Limb (tissue), 2 donors: ENCODE measurements at regions not wholly inside any gene's neighbourhood (a gene's known extent, or its start where the extent isn't known, plus 50 kb on each side); places are given as distances from the start of the nearest gene placed in this dataset.
A peak's percentile ranks its signal among the peaks of the same experiment; 100 is the strongest.

Experiments
- DNase-seq, 2 donors: peaks; one replicate each; pipeline ENCODE4 v3.0.0-alpha.2; 2016; ENCODE audit errors: extremely low spot score in 2 of 2

GRCh38 chr4:35697210-35697736 is 547.0 kb downstream of the ARAP2 start:
- DNase-seq, result no peak

- no peak for DNase-seq
Observed at GRCh38 chr4:35700663-35701062, 543.7 kb downstream of the ARAP2 start.

- no peak for DNase-seq
Observed at GRCh38 chr4:35709080-35709479, 535.2 kb downstream of the ARAP2 start.

GRCh38 chr4:35710343-35710742 is 534.0 kb downstream of the ARAP2 start:
- DNase-seq, result no peak

- no peak for DNase-seq
Observed at GRCh38 chr4:35711127-35711526, 533.2 kb downstream of the ARAP2 start.

GRCh38 chr4:35723973-35724372 is 520.3 kb downstream of the ARAP2 start:
- no peak for DNase-seq

GRCh38 chr4:35725131-35725530 is 519.2 kb downstream of the ARAP2 start:
- no peak for DNase-seq

GRCh38 chr4:35730414-35730813 is 513.9 kb downstream of the ARAP2 start:
- no peak for DNase-seq

- DNase-seq, result no peak
Observed at GRCh38 chr4:35734381-35735098, 509.8 kb downstream of the ARAP2 start.

- DNase-seq, result no peak
Observed at GRCh38 chr4:35739308-35739707, 505.0 kb downstream of the ARAP2 start.

GRCh38 chr4:35754047-35754446 is 490.3 kb downstream of the ARAP2 start:
- DNase-seq, result no peak

- peak in 1 of 2 donors; percentile 45 for DNase-seq
Observed at GRCh38 chr4:35757836-35758235, 486.5 kb downstream of the ARAP2 start.

GRCh38 chr4:35760807-35761206 is 483.5 kb downstream of the ARAP2 start:
- no peak for DNase-seq

- DNase-seq, result no peak
Observed at GRCh38 chr4:35771571-35771970, 472.7 kb downstream of the ARAP2 start.

- DNase-seq, result no peak
Observed at GRCh38 chr4:35772291-35772690, 472.0 kb downstream of the ARAP2 start.

GRCh38 chr4:35789899-35790574 is 454.3 kb downstream of the ARAP2 start:
- DNase-seq, result no peak

- DNase-seq, result no peak
Observed at GRCh38 chr4:35793045-35793722, 451.1 kb downstream of the ARAP2 start.

- no peak for DNase-seq
Observed at GRCh38 chr4:35793766-35794165, 450.5 kb downstream of the ARAP2 start.

- DNase-seq, result no peak
Observed at GRCh38 chr4:35800669-35801068, 443.6 kb downstream of the ARAP2 start.

- DNase-seq, result no peak
Observed at GRCh38 chr4:35802644-35803043, 441.7 kb downstream of the ARAP2 start.

GRCh38 chr4:35818520-35818919 is 425.8 kb downstream of the ARAP2 start:
- DNase-seq, result no peak

- DNase-seq, result peak in 1 of 2 donors; percentile 38
Observed at GRCh38 chr4:35820003-35820402, 424.3 kb downstream of the ARAP2 start.
